Keratinocyte (primary cell): ENCODE measurements at regions not wholly inside any gene's neighbourhood (a gene's known extent, or its start where the extent isn't known, plus 50 kb on each side); places are given as distances from the start of the nearest gene placed in this dataset.

ENCODE experiments used
- DNase-seq: peaks from one replicate; pipeline ENCODE4 v3.0.0-alpha.2; 2011; ENCODE audit warnings: low read depth, missing footprints, low spot score
- FAIRE-seq: peaks from 2 replicates; lab custom pipeline; 2011; peaks lifted over from hg19 to GRCh38; lab: Jason Lieb, UNC
- H2AFZ ChIP-seq: 2 replicates; pipeline ENCODE4 v1.6.0; 2012; ENCODE audit warnings: low read length, control low read depth, inconsistent platforms; ENCODE audit not compliant: control insufficient read depth
- H3K27ac ChIP-seq: 2 replicates; pipeline ENCODE4 v1.5.1; 2011; ENCODE audit warnings: low read length; ENCODE audit not compliant: control insufficient read depth, insufficient read depth
- H3K27me3 ChIP-seq: 3 replicates; pipeline ENCODE4 v1.6.0; 2011; ENCODE audit warnings: low read length; ENCODE audit not compliant: control insufficient read depth, insufficient read depth; ENCODE audit errors: extremely low read depth
- H3K36me3 ChIP-seq, 2 experiments: 2 replicates in 1 of 2; 3 replicates in 1 of 2; pipeline ENCODE4 v1.5.1; 2011; ENCODE audit warnings: low read length in 2 of 2, mild to moderate bottlenecking in 1 of 2; ENCODE audit not compliant: control insufficient read depth in 2 of 2, insufficient read depth in 2 of 2; ENCODE audit errors: extremely low read depth in 1 of 2
- H3K4me1 ChIP-seq: 3 replicates; pipeline ENCODE4 v1.5.1; 2011; ENCODE audit warnings: low read length; ENCODE audit not compliant: control insufficient read depth, insufficient read depth; ENCODE audit errors: extremely low read depth
- H3K4me2 ChIP-seq: 3 replicates; pipeline ENCODE4 v1.6.0; 2011; ENCODE audit warnings: low read depth, low read length; ENCODE audit not compliant: control insufficient read depth, insufficient read depth; ENCODE audit errors: extremely low read depth
- H3K4me3 ChIP-seq, 3 experiments: fragments of 200-600 bp in 1 of 3; sonication (generic) in 1 of 3; 2 replicates in 2 of 3; 3 replicates in 1 of 3; pipeline ENCODE4 v1.5.1; 2011 to 2016; ENCODE audit warnings: low read length in 3 of 3, mild to moderate bottlenecking in 3 of 3, control low read depth in 2 of 3, inconsistent platforms in 1 of 3, low read depth in 1 of 3, mixed read lengths in 1 of 3, mixed run types in 1 of 3, moderate library complexity in 1 of 3; ENCODE audit not compliant: control insufficient read depth in 2 of 3, insufficient read depth in 2 of 3; ENCODE audit errors: extremely low read depth in 1 of 3
- H3K79me2 ChIP-seq: 2 replicates; pipeline ENCODE4 v1.6.0; 2012; ENCODE audit warnings: low read length; ENCODE audit not compliant: control insufficient read depth, insufficient read depth
- H3K9ac ChIP-seq: 3 replicates; pipeline ENCODE4 v1.6.0; 2011; ENCODE audit warnings: low read length; ENCODE audit not compliant: control insufficient read depth, insufficient read depth; ENCODE audit errors: extremely low read depth
- H3K9me1 ChIP-seq: 3 replicates; pipeline ENCODE4 v1.6.0; 2011; ENCODE audit warnings: low read length; ENCODE audit not compliant: control insufficient read depth, insufficient read depth; ENCODE audit errors: extremely low read depth
- H3K9me3 ChIP-seq: 2 replicates; pipeline ENCODE4 v1.5.1; 2012; ENCODE audit warnings: low read depth, low read length; ENCODE audit not compliant: control insufficient read depth
- H4K20me1 ChIP-seq: 3 replicates; pipeline ENCODE4 v1.6.0; 2011; ENCODE audit warnings: low read length; ENCODE audit not compliant: control insufficient read depth, insufficient read depth; ENCODE audit errors: extremely low read depth
- CTCF ChIP-seq, 3 experiments: IDR thresholded peaks in 1 of 3; conservative IDR thresholded peaks in 1 of 3; optimal IDR thresholded peaks in 1 of 3; 2 replicates in 2 of 3; 3 replicates in 1 of 3; pipeline versions ENCODE3 to v1.5.1; 2011; ENCODE audit warnings: low read length in 3 of 3, mild to moderate bottlenecking in 3 of 3, moderate library complexity in 2 of 3, control low read depth in 1 of 3, inconsistent platforms in 1 of 3; ENCODE audit not compliant: insufficient read depth in 2 of 3; ENCODE audit errors: extremely low read depth in 1 of 3
- EZH2 ChIP-seq: IDR thresholded peaks from one replicate; pipeline ENCODE4 v1.6.1; 2012; ENCODE audit warnings: inconsistent platforms, mild to moderate bottlenecking, low read length, moderate library complexity
- dilution Hi-C: fragments of 300-500 bp; cut with MboI; formaldehyde crosslinking; loops from one replicate; pipeline ENCODE4 v1.7.0; 2020; ENCODE audit warnings: low sequenced_read_pairs; ENCODE audit not compliant: extremely low pct_ligation_motif_present

GRCh38 chr6:67634199-67634598 is 1000.9 kb upstream of the ADGRB3 start:
- Histone ChIP-seq H3K36me3 (no peaks in the 10 kb centered on the region), H3K4me2 (no peak overlapping the region), H4K20me1 (no peaks in the 10 kb centered on the region), H3K27ac (no peak overlapping the region), H3K4me3 (no peak overlapping the region), H3K9me1 (no peaks in the 10 kb centered on the region), H3K27me3 (no peaks in the 10 kb centered on the region), H3K79me2 (no peaks in the 10 kb centered on the region), H3K9ac (no peak overlapping the region), H2AFZ (no peak overlapping the region), H3K9me3 (no peaks in the 10 kb centered on the region), H3K4me1 (no peaks in the 10 kb centered on the region)
- dilution Hi-C loops = no loop called here
- DNase-seq = no peak
- TF ChIP-seq CTCF (optimal IDR thresholded peaks at IDR 0.05 in 1 of 3, IDR thresholded peaks at IDR 0.05 in 1 of 3, conservative IDR thresholded peaks at IDR 0.05 in 1 of 3; ENCODE audit: extremely low read depth in 1 of 3, insufficient read depth in 2 of 3, low read length in 3 of 3) = no peak
- no peak for TF ChIP-seq EZH2
- FAIRE-seq = no peak

GRCh38 chr6:67633058-67633457 is 1002.0 kb upstream of the ADGRB3 start:
- TF ChIP-seq EZH2 = no peak
- TF ChIP-seq CTCF (optimal IDR thresholded peaks at IDR 0.05 in 1 of 3, IDR thresholded peaks at IDR 0.05 in 1 of 3, conservative IDR thresholded peaks at IDR 0.05 in 1 of 3; ENCODE audit: extremely low read depth in 1 of 3, insufficient read depth in 2 of 3, low read length in 3 of 3) = no peak
- H4K20me1 ChIP-seq = no peaks in the 10 kb centered on the region
- no peak overlapping the region for H2AFZ ChIP-seq
- DNase-seq (no peak), FAIRE-seq (no peak)
- H3K79me2 ChIP-seq = no peaks in the 10 kb centered on the region
- H3K27ac ChIP-seq = no peak overlapping the region
- no peaks in the 10 kb centered on the region for H3K9me1 ChIP-seq
- H3K9ac ChIP-seq = no peak overlapping the region
- H3K4me2 ChIP-seq = no peak overlapping the region
- H3K4me1 ChIP-seq = no peaks in the 10 kb centered on the region
- no peak overlapping the region for H3K4me3 ChIP-seq
- H3K27me3 ChIP-seq = no peaks in the 10 kb centered on the region
- H3K9me3 ChIP-seq = no peaks in the 10 kb centered on the region
- dilution Hi-C loops = no loop called here
- no peaks in the 10 kb centered on the region for H3K36me3 ChIP-seq
